ENCODE measurements at regions not wholly inside any gene's neighbourhood (a gene's known extent, or its start where the extent isn't known, plus 50 kb on each side); places are given as distances from the start of the nearest gene placed in this dataset.

DNA sequence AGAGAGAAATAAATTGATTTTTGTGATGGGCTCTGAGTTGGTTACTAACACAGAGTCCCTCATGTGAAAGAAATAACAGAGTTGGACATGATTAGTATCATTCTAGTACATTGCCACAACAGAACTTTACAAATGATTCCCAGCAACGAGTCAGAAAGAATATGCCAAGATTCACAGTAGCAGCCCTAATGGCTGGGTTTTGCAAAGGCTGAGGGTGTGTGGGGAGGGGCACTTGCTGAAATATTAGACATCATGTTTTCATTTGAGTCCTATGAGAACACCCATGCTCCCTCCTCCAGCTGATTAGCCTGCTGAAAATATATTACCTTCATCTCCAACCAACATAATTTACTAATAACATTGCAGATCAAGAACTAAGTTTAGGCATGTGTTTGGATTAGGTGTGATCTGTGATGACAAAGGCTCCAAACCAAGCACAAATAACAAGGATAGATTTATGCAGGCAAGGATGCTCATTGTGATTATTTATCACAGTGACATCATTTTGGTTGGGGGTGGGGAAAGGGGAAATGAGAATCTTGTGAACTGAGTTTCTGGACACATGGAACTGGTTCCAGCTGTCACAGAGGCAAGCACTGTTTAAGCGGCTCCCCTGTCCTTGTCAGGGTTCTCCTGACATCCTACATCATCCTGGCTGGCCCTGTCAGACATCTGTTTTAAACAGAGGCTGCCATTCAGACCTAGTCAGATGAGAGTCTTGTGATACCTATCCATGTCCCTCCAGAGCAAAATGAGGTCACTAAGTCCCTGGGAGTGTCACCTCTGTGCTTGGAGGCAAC lies 205.8 kb upstream of the NCKAP5 start:
- DNase-seq, result no peak

DNA sequence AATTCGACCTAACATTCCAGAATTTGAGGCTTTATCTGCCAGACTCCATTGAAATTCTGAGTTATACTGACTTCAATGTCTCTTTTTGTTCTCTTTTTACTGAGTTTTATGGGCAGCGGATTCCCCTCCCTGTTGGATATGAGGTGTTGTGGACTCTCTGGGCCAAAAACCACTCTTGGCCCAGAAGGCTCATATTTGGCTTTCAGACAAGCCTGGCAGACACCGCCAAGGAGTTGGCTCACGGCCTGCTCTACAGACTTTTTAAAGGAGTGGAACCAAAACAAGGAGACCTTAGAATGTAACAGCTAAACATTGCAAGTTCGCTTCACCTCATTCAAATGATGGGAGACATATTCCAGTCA lies 206.4 kb upstream of the NCKAP5 start:
- no peak for DNase-seq

DNA sequence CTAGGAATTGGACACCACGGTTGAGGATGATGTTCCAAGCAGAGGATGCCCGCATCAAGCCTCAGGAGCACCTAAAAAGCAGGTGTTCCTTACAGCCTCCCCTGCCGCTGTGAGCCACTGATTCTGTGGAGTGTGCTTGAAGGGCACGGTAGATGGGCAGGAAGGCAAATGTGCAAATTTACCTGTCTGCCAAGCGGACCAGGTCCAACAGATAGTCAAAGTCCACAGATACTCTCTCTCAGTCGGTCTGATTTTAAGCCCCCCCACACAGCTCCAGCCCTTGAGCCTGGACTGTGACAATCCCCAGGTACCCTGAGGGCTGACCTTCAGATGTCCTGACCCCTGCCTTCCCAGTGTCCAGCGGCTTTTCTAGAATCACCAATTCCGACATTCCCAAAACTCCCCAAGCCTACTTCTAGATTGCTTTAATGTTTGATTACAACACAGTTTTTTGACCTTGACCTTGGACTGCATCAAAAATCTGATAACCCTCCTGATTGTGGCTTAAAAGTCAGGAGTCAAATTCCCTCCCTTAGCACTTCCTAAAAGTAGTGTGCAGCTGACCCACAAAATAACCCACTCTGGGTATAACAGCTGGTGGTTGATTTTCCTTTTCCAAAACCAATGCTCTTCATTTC lies 208.8 kb upstream of the NCKAP5 start:
- no peak for DNase-seq

DNA sequence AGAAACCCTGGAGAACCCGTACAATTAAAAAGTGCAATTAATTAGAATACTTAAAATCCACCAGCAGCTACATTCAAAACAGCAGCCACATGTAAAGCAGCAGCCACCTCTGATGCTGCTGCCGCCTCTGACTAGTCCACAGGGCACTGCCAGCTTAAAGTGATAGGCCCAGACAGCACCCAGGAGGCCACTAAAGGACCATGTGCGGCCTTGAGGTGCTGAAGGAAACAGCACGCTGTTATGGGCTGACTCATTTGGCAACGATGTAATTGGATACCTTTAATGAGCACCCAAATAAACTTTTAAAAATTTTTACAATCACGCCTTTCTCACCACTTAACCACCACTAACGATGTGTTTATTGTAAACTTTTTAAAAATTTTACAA lies 209.3 kb upstream of the NCKAP5 start:
- no peak for DNase-seq

DNA sequence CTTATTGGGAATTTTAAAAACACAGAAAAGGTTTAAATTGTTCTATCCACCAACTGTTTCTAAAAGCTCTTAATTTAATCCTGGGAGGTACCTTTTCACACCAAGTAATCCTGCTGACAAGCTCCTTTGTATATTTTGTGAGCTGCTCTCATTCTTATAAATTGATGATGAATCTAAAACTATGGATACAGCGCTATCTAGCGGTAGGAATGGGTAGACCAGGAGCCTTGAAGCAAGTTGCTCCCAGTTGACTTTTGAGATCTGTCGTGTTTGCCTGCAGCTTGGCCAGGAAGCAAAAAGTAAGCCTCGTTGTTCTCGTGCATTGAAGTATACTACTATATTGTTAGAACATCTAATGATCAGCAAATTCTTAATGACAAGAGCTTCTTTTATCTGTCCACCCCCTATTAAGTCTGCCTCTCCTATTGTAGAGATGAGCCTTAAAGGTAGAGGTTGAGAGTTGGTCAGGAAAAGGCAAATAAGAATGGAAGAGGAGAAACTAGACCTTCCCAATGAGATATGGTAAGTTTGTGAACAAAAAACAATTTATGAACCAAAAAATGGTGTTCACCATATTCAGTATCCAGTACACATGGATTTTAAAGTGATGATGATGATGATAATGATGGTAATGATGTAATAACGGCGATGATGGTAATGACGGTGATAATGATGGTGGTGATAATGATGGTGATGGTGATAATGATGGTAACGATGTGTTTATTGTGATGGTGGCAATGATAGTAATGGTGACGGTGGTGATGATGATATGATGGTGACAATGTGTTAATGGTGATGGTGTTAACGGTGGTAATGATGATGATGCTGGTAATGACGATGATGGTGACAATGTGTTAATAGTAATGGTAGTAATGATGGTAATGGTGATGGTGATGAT lies 212.1 kb upstream of the NCKAP5 start:
- peak; percentile 72 for DNase-seq

DNA sequence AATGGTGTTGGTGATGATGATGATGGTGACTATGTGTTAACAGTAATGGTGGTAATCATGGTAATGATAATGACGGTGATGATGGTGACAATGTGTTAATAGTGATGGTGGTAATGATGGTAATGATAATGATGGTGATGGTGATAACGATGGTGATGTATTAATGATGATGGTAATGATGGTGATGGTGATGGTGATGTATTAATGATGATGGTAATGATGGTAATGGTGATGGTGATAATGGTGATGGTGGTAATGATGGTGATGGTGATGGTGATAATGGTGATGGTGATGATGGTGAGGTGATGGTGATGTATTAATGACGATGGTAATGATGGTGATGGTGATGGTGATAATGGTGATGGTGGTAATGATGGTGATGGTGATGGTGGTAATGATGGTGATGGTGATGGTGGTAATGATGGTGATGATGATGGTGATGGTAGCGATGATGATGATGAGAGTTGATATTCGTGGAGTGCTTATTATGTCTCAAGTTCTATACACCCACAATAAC lies 212.8 kb upstream of the NCKAP5 start:
- DNase-seq, result no peak

DNA sequence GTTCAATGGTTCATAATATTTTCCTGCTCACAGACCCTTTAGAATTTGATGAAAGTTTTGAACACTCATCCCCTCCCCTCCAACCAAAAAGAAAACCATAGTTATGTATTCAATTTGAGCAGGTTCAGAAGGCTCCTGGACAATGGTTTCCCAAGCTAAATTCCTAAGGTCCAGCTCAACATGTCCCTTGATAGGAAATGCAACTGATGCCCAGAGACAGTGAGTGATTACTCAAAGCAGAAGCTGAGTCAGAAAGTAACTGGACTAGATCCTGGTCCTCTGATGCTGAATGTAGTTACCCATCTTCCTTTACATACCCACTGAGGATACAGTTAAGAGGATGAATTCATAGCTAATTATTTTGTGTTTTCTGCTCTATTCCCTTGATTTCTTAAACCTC lies 218.9 kb upstream of the NCKAP5 start:
- no peak for DNase-seq

DNA sequence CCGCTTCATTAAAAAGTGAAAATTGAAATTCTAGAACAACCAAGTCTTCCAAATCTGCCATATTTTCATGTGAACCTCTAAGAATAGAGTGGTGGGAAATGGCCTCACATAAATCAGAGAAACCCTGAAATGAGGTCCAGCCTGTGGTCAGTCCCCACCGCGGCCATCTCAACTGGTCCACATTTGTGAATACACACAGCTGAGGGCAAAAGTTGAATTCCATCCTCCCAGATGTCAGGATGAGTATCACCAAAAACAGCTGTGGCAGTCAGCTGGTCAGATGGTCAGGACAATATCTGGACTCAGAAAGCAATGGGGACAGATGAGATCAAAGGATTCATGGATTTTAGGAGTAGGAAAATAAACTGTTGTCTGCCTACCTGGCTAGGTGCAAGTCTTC lies 219.4 kb upstream of the NCKAP5 start:
- DNase-seq, result no peak

DNA sequence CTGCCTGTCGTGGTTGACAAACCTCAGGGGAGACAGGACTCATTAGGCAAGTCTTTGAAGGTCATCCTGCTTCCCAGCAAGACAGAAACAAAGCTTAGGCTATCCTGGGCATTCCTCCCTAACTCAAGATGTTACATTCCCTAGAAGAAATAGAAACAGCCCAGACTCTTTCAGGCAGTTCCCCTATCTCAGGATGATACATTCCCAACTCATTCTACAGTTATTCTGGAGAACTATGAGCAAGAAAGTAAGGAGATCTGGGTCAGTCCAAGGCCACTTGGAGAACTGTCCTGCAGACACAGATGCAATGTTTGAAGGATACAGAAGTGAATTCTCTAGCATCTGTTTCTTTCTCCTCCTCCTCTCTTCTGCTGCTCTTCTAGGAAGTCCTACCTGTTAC lies 220.1 kb upstream of the NCKAP5 start:
- DNase-seq, result no peak

DNA sequence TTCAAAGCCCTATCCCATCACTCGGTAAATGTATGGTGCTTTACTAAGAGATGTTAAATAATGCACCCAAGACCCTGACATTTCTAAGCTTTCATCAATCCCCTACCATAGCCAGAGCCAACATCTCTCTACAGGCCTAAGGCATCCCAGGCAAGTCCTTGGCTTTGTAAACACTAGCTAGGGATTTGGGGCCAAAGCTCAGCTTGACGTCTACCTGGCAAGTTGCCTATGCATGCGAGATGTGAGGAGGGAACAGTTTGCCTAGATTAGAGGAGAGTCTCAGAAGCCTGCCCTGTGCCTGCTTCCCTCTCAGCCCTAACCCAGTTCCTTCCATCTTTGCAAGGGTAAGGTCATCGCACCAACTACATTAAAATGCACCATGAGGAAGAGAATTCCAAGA lies 221.5 kb upstream of the NCKAP5 start:
- DNase-seq, result no peak

DNA sequence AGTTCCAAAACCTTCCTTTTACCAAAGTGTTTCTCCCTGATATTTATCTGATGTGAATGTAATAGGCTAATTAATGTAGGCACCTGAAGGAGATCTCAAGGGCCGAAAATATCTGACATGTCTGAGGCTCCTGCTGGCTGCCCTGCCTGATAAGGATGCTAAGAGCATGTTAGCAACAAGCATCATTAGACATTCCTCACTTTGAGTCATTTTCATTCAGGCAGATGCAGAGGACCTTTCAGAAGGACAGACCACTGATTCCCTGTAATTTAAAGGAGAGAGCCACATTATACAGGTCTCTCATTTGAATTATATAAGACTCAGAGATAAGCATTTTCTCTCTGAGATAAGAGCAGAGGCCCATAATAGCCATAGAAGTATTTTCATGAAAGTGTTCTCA lies 222.4 kb upstream of the NCKAP5 start:
- DNase-seq, result no peak

DNA sequence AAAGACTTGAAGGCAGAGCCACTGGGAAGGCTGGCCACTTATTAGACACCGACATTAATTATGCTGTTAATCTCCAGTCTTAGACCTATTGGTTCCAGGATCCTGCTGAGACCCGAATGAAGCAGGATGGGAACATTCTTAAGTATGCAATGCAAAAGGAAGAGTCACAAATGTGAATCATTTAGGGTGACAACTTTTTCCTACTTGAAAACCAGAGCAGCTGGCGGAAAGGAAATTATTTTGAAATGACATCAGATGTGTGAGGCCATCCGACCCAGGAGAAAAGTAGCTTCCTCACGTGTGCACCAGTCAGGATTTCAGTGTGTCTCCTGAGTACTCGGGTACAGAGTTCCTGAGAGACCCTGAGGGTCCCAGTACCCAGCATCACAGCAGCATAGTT lies 222.9 kb upstream of the NCKAP5 start:
- DNase-seq, result no peak

DNA sequence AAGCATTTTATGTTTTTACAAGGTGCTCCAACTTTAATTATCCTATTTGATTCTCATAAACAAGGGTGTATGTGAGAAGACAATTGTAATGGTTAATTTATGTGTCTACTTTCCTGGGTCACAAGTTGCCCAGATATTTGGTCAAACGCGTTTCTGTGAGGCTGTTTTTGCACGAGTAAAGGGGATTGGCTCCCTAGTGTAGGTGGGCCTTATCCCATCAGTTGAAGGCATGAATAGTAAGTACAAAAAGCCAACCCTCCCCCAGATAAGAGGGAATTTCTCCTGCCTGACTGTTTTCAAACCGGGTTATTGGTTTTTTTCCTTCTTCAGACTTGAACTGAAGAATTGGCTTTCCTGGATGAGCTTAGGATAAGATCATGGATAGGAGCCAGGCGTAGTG lies 224.0 kb upstream of the NCKAP5 start:
- no peak for DNase-seq

DNA sequence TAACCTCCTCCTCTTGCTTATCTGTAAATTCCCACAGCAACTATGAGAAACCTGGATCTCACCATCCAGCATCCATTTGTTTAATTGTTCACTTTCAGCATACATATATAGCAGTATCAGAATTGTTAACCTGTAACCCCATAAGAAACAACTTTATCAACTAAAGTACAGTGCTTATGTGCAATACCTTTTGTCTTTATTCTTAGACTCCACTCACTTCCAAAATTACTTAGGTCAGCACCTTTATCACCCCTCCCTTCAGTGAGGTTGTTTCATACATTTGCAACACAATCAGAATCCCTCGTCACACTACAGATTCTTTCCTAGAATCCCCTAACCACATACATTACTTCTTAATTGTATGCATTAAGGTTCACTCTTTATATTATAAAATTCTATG lies 225.9 kb upstream of the NCKAP5 start:
- no peak for DNase-seq

DNA sequence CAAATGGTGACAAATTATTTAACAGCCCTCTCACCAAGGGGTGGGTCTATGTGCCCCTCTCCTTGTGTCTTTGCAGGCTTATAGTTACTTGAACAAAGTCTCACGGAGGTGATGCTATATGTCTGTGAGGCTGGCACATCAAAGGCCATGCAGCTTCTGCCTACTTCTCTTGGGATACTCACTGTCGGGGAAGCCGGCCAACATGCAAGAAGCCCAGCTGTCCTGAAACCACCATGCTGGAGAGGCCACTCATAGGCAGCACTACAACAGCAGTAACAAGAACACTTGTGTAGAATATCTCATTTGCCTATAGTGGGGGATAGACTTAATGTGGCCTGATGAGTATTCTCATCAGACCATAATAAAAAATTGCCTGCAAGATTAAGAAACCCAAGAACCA lies 233.7 kb upstream of the NCKAP5 start:
- no peak for DNase-seq

DNA sequence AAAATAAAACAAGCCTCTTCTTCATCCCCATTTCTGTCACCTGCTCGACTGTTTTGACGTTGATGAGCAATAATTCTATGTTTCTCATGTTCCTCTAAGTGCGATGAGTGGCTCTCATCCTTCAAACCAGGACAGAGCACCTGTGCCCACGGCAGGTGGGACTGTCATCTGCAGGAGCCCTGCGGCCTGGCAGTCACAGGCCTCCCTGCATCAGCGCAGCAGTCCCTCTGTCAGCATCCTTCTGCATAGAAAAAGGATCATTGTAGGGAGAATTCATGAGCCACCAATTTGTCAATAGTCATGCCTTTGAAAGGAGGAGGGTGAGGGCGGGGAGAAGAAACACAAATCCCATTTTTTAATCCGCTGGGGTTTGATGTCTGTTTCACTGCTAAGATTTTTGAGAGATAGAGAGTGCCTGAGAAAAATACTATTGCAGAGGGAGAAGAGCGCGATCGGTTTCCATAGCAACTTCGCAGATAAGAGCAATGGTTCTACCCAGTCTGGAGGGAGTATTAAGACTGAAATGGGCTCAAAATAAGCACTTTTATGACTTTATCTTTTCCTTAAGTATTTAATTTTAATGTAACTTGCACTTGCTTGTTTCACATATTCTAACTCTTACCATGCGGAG lies 234.3 kb upstream of the NCKAP5 start:
- no peak for DNase-seq

DNA sequence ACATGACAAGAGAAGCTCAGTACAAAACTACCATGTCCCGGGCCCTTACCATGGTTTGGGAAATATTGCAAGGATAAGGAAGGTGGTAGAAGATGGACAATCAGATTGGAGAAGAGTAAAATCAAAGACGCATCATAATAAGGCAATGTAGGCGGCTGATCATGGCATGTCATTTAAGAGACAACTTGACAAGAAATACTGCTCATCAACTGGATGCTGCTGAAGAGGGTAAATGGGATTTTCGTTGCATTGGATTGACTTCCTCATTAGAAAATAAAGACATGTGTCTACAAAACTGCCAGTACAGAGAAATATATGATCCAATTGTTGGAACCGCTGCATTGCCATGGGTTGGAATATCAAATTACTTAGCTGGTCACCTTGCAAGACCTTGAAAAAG lies 238.3 kb upstream of the NCKAP5 start:
- no peak for DNase-seq

DNA sequence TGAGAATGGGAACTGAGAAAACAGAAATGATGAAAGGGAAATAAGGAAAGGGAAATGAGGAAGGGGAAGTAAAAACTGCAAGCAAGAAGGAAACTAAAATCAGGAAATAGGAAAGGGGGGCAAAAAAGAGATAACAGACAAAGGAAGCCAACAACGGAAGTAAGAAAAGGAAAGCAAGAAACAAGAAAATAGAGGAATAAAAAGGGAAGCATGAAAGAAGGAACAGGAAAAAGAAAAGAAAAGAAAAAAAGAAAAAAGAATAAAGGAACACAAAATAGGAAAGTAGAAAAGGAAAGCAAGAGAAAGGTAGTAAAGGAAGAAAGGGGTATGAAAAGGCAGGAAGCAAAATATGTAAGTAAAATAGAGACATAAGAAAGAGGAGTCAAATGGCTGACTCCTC lies 241.2 kb upstream of the NCKAP5 start:
- DNase-seq, result no peak

DNA sequence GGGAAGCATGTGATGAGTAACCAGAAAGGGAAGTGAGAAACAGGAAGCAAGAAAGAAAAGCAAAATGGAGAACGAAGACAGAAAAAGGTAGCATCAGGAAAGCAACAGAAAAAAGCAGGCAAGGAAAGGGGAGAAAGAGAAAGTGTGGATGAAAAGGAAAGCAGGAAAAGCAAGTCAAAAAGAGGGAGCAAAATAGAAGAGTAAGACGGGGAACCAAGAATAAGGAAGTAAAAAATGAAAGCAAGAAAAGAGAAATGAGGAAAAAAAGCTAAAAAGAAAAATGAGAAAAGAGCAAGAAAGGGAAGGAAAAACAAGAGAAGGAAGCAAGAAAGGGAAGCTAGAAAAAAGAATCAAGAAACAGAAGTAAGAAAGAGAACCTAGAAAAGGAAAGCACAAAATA lies 242.3 kb upstream of the NCKAP5 start:
- no peak for DNase-seq

DNA sequence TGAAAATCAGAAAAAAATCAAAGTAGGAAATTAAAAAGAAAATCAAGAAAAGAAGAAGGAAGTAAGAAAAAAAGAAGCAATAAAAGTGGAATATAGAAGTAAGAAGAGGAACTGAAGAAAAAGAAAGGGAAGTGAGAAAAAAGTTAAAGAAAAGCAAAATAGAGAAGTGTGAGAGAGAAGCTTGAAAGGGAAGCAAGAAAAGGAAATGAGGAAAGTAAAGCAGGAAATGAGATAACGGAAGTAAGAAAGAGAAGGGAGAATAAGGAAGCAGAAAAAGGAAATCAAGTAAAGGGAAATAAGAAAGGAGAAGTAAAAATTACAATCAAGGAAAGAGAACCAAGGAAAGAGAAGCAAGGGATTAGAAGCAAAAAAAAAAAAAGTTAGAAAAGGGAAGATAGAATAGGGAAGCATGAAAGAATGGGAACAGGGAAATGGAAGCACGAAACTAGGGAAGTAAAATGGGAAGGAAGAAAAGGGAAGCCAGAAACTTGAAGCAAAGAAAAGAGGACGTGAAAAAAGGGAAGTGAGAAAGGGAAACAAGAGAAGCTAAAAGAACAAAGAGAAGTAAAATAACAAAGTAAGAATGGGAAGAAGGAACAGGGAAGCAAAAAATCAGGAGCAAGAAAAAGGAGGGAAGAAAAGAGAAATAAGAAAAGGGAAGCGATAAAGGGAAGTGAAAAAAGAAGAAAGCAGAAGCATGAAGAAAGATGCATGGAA lies 243.3 kb upstream of the NCKAP5 start:
- no peak for DNase-seq

DNA sequence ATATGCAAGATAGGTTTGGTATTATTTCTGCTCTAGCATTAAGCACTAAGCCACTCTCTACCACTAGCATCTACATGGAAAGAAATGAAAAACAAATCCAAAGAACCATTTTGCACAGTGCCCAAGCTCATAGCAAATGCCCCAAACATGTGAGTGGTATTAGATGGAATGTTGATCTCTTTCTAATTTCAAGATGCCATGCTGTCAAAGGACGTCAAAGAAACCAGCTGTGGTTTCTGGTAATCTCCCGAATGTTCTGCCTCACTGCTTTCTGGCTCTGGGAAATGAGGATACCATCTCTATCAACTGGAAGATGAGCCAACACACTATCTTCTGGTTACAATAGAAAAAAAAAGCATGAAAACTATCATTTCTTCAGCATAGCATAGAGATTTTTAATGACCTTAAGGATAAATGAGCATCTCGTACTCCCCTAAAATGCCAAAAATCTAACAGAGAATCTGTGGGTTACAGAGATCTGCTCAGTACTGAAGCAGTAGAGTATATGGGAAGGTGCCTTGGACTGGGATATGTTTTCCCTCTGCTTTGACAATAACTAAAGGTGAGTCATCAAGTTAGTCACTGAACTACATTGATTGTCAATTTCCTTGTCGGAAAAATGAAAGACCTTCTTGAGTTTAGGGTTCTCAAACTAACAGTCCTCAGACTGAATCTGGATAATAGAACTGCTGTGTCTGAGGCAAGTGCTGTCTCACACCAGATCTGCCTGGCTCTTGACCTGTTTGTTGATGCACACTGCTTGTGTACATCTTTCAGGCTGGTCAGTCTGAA lies 244.8 kb upstream of the NCKAP5 start:
- DNase-seq, result no peak

All from hindlimb muscle (tissue), 1 donor.